ENCODE measurements at regions not wholly inside any gene's neighbourhood (a gene's known extent, or its start where the extent isn't known, plus 50 kb on each side); places are given as distances from the start of the nearest gene placed in this dataset.

DNA sequence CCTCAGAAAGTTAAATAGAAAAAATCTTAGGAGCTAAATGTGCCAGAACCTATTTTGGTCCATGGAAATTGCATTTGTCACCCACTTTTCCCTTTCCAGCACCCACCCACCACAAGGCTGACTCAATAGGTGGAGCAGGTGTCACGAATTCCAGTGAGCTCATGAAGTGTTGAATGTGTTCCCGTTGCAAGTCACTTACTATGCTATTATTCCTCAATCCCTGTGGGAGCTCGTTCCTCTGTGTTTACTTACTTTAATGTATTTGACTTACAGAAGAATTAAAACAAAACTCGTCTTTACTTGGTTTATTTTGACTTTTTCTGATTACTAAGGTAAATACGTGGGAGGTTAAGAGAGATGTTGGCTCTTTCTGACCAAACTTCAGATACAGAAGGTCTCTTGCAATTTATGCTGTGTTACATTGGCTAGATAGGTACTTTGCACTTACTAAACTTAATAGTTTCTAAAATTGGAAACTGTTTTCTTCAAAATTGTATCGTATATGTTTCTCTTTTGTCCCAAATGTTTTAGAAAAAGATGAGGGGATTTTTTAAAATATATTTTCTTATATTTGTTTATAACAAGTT is 269.4 kb upstream of the NOVA1 start:
- H3K9me3 ChIP-seq = no peaks in the 10 kb centered on the region
- 46 to 54% (median 50%) methylated on average over 6 of the region's 6 CpGs for WGBS, 4 donors

GRCh38 chr14:26870096-26870495 is 272.3 kb upstream of the NOVA1 start:
- 74 to 76% (median 76%) methylated on average over 2 of the region's 2 CpGs for WGBS, 4 donors
- no peak overlapping the region for H3K4me3 ChIP-seq
- intact Hi-C loops (cut with DNase I) = no loop called here
- H3K36me3 ChIP-seq = no peaks in the 10 kb centered on the region
- H3K9me3 ChIP-seq = no peaks in the 10 kb centered on the region
- DNase-seq = no peak
- peaks cover 0 to 7% (median 0%) of the 10 kb centered on the region in 12 donors for H3K4me1 ChIP-seq
- TF ChIP-seq CTCF (IDR thresholded peaks at IDR 0.05) = no peak
- no peak overlapping the region for H3K27ac ChIP-seq
- H3K27me3 ChIP-seq = no peaks in the 10 kb centered on the region
- no peak for ATAC-seq

More for the DNA sequence above, 269.4 kb upstream of the NOVA1 start:
- Histone ChIP-seq H3K4me1 (peaks cover 0 to 5% (median 0%) of the 10 kb centered on the region in 12 donors), H3K27me3 (no peaks in the 10 kb centered on the region), H3K27ac (no peak overlapping the region), H3K4me3 (no peak overlapping the region), H3K36me3 (no peaks in the 10 kb centered on the region)
- DNase-seq (no peak), ATAC-seq (no peak)
- TF ChIP-seq CTCF (IDR thresholded peaks at IDR 0.05) = no peak
- no peak for TF ChIP-seq POLR2A (IDR thresholded peaks at IDR 0.05)
- intact Hi-C loops (cut with DNase I) = no loop called here

DNA sequence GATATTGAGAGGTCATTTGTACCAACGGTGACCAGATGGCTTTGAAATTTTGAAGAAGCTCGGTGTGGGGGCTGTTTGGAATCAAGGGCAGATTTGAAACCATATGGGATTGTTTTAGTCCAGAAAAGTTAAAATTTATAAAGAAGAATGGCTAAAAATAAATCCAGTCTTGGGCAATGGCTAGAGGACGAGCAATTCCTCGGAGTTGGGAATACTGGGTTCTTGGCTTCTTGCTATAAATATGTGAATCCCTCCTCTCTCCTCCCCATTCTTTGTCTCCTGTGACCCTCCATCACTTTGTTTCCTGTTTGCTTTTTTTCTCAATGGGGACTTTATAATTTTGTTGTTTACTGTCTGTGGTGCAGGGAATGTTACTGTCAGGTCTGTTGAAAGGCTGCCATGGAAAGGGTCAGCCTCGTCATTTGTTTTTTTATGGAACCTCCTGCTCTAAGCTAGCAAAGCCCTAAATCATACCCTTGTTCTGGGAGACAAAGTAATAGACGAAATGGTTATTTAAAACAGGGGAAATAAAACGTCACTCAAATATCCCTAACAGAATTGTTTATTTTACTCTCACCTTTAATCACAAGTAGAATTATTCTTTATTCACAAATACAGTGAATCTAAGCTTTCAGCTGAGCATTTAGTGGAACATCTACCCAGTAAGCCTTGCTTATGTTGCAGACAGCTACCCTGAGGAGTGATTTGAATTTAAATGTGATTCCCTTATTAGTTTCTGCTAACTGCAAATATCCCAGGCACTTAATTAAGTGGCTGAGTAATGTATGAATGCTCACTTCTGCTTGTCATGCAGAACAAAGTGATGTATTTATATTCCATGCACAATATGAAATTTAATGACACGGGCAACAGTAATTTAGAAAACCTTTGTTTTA is 273.1 kb upstream of the NOVA1 start:
- Histone ChIP-seq H3K27ac (no peak overlapping the region), H3K27me3 (no peaks in the 10 kb centered on the region), H3K9me3 (no peaks in the 10 kb centered on the region), H3K4me1 (peaks cover 0 to 7% (median 0%) of the 10 kb centered on the region in 12 donors), H3K36me3 (no peaks in the 10 kb centered on the region), H3K4me3 (no peak overlapping the region)
- intact Hi-C loops (cut with DNase I) = no loop called here
- TF ChIP-seq POLR2A (IDR thresholded peaks at IDR 0.05) = no peak
- TF ChIP-seq CTCF (IDR thresholded peaks at IDR 0.05) = no peak
- ATAC-seq (no peak), DNase-seq (no peak)
- 48 to 54% (median 50%) methylated on average over 8 of the region's 8 CpGs for WGBS, 4 donors

Data from heart left ventricle (tissue), 16 donors.